ENCODE measurements at regions not wholly inside any gene's neighbourhood (a gene's known extent, or its start where the extent isn't known, plus 50 kb on each side); places are given as distances from the start of the nearest gene placed in this dataset.

- DNase-seq = no peak
- intact Hi-C loops (cut with DNase I; ENCODE audit: low total_unique reads) = no loop called here
- Histone ChIP-seq H3K9me3 (no peaks in the 10 kb centered on the region), H3K27me3 (no peaks in the 10 kb centered on the region), H3K4me3 (no peak overlapping the region), H3K27ac (no peak overlapping the region), H3K36me3 (no peaks in the 10 kb centered on the region), H3K4me1 (no peaks in the 10 kb centered on the region)
- TF ChIP-seq CTCF (IDR thresholded peaks at IDR 0.05) (no peak), POLR2A (IDR thresholded peaks at IDR 0.05) (no peak)
These were observed 129.3 kb upstream of the STMND1 start for GRCh38 chr6:16972535-16972934.

GRCh38 chr6:16969699-16970655 is 131.9 kb upstream of the STMND1 start:
- TF ChIP-seq POLR2A (IDR thresholded peaks at IDR 0.05) (no peak), CTCF (IDR thresholded peaks at IDR 0.05) (no peak)
- H3K4me3 ChIP-seq = no peak overlapping the region
- H3K36me3 ChIP-seq = no peaks in the 10 kb centered on the region
- DNase-seq = no peak
- H3K27me3 ChIP-seq = no peaks in the 10 kb centered on the region
- no peak overlapping the region for H3K27ac ChIP-seq
- intact Hi-C loops (cut with DNase I; ENCODE audit: low total_unique reads) = no loop called here
- H3K4me1 ChIP-seq = no peaks in the 10 kb centered on the region
- H3K9me3 ChIP-seq = no peaks in the 10 kb centered on the region

- Histone ChIP-seq H3K4me3 (no peak overlapping the region), H3K27me3 (no peaks in the 10 kb centered on the region), H3K36me3 (no peaks in the 10 kb centered on the region), H3K27ac (no peak overlapping the region), H3K4me1 (no peaks in the 10 kb centered on the region), H3K9me3 (no peaks in the 10 kb centered on the region)
- intact Hi-C loops (cut with DNase I; ENCODE audit: low total_unique reads) = no loop called here
- DNase-seq = no peak
- no peak for TF ChIP-seq POLR2A (IDR thresholded peaks at IDR 0.05)
These were observed 133.7 kb upstream of the STMND1 start for GRCh38 chr6:16968101-16968500.

GRCh38 chr6:16967470-16967817 is 134.4 kb upstream of the STMND1 start:
- no peaks in the 10 kb centered on the region for H3K9me3 ChIP-seq
- H3K4me3 ChIP-seq = no peak overlapping the region
- no peaks in the 10 kb centered on the region for H3K4me1 ChIP-seq
- no peak for DNase-seq
- intact Hi-C loops (cut with DNase I; ENCODE audit: low total_unique reads) = no loop called here
- H3K27me3 ChIP-seq = no peaks in the 10 kb centered on the region
- H3K27ac ChIP-seq = no peak overlapping the region
- TF ChIP-seq CTCF (IDR thresholded peaks at IDR 0.05) (no peak), POLR2A (IDR thresholded peaks at IDR 0.05) (no peak)
- H3K36me3 ChIP-seq = no peaks in the 10 kb centered on the region

- intact Hi-C loops (cut with DNase I; ENCODE audit: low total_unique reads) = no loop called here
These were observed 134.9 kb upstream of the STMND1 start for GRCh38 chr6:16966791-16967469.

More at GRCh38 chr6:16966791-16967469, 134.9 kb upstream of the STMND1 start:
- Histone ChIP-seq H3K9me3 (no peaks in the 10 kb centered on the region), H3K27ac (no peak overlapping the region), H3K4me1 (no peaks in the 10 kb centered on the region), H3K36me3 (no peaks in the 10 kb centered on the region), H3K4me3 (no peak overlapping the region), H3K27me3 (no peaks in the 10 kb centered on the region)
- DNase-seq = no peak
- TF ChIP-seq CTCF (IDR thresholded peaks at IDR 0.05) = no peak
- no peak for TF ChIP-seq POLR2A (IDR thresholded peaks at IDR 0.05)
